NCI-H82 treated with DMSO at 0.1 percent for 48 hours (cell line): ENCODE measurements at regions not wholly inside any gene's neighbourhood (a gene's known extent, or its start where the extent isn't known, plus 50 kb on each side); places are given as distances from the start of the nearest gene placed in this dataset.
A peak's percentile ranks its signal among the peaks of the same experiment; 100 is the strongest.
"Not testable (repeated sequence)": the region's sequence is repeated elsewhere in the genome, so short reads cannot be mapped to it uniquely, and the experiment has no call there.

Experiments used
- DNase-seq: peaks from one replicate; lab custom pipeline; 2025; ENCODE audit not compliant: unreplicated experiment; lab: John Stamatoyannopoulos, UW

DNA sequence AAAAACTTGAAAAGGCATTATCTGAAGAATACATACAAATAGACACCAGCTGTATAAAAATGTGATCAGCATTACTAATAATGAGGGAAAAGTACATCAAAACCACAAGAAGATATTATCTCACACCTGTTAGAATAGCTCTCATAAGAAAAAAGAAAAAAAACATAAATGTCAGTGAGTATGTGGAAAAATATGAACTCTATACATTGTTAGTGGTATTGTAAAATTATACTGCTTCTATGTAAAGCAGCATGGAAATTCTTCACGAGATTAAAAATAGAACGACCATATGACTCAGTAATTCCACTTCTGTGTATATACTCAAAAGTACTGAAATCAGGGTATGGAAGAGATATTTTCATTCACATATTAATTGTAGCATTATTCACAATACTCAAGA, 1146.4 kb downstream of the SLITRK5 start:
- DNase-seq, result no peak

DNA sequence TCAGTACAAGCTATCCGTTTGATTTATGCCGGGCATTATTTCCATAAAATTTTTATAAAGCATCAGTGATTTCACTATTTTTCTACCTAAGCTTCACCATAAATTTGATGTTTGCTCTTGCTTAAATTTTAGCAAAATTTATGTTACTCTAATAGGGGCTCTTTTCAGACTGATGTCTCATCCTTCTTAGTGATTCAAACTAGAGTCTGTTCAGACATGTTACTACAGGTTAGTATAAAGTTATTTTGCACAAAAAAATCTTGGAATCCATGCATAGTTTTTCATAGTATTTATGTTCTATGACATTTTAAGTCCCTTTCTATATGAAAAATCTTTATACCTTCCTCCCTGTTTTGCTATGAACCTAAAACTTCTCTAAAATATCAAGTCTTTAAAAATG, 1151.9 kb downstream of the SLITRK5 start:
- DNase-seq, result no peak

DNA sequence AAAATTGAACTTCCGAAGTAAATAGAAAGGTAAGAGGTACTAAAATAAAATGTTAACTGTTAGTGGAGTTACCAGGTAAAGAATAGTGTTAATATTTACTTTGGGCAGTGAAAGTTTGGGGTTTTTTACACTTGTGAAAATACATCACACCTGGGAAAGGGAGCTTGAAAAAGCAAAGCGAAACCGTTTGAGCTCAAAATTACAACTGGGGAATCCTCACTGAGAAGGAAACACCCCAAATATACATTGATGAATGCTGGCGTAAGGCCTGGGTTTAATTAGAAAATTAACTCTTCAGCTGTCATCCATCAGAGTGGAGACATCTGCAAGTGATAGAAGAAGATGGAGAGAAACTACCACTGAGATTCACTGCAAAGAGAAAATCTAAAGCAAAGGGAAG, 1153.0 kb downstream of the SLITRK5 start:
- no peak for DNase-seq

DNA sequence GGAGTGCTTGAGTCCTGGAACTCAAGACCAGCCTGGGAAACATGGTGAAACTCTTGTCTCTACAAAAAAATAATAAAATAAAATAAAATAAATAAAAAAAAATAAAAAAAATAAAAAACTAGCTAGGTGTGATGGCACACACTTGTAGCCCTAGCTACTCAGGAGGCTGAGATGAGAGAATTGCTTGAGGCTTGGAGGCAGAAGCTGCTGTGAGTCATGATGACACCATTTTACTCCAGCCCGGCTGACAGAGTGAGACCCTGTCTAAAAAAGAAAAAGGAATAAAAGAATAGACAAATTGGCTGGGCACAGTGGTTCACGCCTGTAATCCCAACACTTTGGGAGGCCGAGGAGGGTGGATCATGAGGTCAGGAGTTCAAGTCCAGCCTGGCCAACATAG, 1168.9 kb downstream of the SLITRK5 start:
- no peak for DNase-seq

DNA sequence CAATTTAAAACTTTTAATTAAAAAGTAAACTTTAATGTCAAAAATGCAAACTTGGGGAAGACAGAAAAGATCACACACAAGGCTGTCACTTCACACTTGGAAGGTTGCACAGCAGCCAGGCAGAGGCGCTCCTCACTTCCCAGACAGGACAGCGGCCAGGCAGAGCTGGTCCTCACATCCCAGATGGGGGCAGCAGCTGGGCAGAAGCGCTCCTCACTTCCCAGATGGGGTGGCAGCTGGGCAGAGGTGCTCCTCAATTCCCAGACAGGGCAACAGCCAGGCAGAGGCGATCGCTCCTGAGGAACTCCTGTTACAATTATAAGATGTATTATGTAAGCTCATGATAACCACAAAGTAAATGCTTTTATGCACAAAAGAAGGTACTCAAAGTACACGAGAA, 1181.1 kb downstream of the SLITRK5 start:
- DNase-seq, result not testable (repeated sequence)

DNA sequence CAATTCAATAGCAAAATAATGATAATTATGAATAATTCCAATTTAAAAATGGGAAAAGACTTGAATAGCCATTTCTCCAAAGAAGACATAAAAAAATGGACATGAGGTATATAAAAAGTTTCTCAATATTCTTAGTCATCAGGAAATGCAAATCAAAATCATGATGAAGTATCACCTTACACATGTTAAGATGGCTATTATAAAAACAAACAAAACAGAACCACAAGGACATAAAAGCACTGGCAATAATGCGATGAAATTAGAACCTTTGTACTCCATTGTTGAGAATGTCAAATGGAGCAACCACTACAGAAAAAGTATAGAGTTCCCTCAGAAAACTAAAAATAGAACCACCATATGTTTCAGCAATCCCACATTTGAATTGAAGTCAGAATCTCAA, 1186.1 kb downstream of the SLITRK5 start:
- no peak for DNase-seq

DNA sequence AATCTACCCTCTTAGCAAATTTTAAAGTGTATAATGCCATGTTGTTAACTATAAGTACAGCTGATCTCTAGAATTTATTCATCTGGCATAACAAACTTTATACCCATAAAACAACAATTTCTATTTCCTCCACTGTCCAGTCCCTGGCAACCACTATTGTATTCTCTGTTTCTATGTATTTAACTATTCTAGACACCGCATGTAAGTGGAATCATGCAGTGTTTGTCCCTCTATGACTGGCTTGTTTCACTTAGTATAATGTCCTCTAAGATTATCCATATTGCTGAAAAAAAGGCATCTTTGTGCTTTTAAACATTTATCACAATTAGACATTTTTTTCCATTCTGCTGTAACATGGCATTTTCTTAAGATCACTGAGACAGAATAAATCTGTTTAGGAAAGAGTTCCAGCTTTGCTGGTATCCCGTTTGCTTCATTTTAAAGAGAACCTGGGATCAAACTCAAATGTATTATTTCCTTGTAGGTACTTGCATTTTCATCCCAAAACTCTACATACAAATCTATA, 1191.0 kb downstream of the SLITRK5 start:
- DNase-seq, result no peak

DNA sequence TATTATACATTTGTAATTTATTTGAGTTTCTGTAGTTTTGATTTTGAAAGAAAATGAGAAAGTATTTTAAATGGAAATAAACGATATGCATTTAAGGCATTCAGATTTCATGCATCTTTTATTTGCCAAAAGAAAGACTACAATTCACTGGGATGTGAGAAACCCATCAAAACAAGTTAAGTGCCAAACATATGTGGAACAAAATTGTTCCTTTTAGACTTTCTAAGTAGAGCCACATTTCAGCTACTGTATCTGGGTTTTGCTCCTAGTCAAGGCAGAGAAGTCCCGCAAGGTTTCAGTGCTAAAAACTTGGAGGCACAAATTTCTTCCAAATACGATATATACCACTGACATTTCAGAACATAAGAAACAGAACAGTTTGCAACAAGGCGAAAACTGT, 1191.9 kb downstream of the SLITRK5 start:
- no peak for DNase-seq

DNA sequence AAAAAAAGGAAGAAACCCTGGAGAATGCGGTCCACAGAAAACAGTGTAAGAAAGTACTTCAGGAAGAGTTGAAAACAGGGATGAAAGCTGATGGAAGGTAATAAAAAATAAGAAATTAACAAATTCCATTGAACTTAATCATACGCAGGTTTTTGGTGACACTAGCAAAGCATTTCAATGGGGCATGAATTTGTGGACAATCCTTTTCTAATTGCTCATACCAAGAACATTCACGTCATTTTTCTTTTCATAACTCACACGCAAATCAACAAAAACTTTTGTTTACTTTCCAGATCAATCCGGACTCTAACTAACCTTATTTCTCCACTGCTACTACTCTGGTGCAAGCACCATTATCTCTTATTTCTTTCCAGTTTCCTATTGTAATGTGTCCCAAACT, 1195.0 kb downstream of the SLITRK5 start:
- DNase-seq, result no peak

DNA sequence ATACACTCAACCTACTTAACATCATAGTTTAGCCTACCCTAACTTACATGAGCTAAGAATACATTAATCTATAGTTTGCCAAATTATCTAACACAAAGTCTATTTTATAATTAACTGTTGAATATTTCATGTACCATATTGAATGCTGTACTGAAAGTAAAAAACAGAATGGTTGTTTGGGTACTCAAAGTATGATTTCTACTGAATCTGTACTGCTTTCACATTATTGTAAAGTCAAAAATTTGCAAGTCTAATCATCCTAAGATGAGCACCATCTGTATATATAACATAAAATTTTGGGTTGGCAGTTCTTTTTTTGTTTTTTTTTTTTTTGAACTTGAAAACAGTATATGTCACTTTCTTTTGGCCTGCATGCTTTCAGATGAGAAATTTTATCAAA, 1212.6 kb downstream of the SLITRK5 start:
- no peak for DNase-seq

DNA sequence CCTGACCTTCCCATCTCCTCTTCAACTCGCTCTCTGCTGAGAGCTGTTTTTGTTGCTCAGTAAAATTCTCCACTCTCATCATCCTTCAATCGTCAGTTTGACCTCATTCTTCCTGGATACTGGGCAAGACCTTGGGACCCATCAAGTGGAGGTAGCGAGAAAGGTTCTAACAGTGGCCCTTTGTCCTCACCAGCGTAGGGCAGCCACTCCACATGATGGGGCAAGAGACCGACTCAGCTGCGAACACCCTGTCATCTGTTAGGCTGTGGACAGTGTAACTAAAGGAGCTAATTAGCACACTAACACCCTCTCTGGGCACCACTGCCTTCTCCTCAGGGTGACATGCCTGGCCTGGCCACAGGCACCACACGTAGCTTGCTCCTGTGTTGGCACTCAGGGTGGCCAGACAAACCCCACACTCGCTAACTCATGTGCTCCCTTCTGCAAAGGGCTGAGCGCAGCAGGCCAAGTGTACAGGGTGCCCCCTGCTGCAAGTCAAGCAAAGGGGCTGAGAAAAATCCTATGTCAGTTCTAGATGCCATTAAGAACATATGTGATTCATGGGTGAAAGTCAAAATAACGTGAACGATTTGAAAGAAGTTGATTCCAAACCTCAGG, 1216.0 kb downstream of the SLITRK5 start:
- DNase-seq, result no peak

DNA sequence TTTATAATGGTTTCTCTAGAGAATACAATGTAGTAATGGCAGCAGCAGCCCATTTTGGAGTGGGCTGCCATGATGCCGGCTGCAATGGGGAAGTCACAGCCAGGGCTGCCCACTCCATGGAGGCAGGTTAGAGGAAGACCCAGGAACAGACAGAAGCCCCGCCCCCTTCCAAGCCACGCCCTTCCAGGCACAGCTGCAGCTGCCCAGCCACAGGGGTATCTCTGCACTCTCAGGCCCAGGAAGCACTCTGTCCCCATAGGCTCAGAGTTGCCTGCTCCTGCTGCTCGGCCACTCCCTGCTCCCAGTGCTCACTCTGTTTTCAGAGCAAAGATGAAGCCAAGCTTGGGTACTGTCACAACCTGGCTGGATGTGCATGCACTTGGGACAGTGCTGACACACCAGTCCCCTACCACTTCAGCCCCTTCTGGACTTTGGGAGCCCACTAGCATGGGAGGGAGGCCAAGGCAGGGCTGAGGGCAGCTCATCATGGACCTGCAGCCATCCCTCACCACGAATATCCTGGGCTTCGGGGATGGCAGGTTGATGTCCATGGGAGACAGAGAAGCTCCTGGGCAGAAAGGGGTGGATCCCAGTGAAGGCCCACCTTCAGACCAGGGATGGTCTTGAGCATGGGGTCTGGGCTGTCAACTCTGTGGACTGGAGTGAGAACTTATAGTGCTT, 1224.2 kb downstream of the SLITRK5 start:
- no peak for DNase-seq

DNA sequence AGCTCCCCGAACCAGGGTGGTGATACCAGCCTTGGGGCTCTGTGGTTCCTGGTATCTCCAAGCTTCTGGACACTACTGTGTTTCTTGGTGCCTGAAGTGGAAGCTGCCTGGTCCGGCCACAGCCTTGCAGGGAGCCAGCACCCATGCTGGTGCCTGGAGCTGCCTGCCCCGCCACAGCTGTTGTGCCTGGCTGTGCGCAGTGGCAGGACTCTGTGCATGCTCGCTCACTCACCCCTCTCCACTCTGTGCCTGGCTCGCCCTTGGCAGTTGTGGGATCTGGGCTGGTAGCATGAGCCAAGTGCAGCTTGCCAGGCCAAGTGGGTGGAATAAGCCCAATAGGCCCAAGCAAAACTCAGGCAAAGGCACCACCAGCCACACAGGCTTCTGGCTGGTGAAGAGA, 1225.3 kb downstream of the SLITRK5 start:
- DNase-seq, result no peak

DNA sequence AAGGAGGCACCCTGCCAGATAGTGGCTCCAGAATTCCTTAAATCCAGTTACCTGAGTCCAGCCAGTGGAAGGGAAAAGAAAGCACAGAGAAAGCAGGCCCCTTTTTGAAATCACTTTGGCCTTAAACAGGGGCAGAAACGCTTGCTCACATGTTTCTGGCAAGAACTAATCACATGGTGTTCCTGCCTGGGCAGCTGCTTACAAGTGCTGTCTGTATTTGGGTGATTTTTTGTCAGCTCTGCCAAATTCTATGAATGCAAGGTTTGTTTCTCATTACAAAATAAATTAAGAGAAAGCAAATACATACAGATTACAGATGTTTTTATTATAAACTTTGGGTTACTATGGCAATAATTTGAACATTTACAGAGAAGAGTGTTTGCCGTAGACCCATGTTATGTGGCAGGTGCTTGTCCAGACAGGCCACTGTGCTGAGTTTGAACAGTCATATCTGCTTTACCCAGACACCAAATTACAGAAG, 1237.8 kb downstream of the SLITRK5 start:
- no peak for DNase-seq

DNA sequence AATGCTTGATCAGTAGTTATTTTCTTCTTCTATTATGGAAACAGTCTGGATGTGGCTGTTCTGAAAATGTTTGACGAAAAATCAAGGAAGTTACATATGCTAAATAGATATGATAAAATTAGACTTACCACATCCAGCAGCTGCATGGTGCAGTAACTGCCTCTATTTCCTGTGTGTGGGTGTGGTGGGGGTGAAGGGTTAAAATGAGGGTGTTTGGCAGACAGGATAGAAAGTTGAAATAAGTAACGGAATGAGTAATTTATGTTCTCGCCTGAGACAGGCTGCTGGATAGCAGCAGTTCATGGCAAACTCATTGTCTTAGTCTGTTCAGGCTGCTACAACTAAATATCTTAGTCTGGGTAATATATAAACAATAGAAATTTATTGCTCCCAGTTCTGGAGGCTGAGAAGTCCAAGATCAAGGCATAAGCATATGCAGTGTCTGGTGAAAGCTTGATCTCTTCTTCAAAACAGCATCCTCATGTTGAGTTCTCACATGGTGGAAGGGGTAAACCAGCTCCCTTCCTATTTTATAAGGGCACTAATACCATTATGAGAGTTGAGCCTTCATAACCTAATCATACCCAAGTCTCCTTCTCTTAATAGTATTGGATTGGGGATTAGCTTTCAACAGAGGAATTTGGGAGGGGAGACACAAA, 1248.9 kb downstream of the SLITRK5 start:
- DNase-seq, result peak; percentile 56

DNA sequence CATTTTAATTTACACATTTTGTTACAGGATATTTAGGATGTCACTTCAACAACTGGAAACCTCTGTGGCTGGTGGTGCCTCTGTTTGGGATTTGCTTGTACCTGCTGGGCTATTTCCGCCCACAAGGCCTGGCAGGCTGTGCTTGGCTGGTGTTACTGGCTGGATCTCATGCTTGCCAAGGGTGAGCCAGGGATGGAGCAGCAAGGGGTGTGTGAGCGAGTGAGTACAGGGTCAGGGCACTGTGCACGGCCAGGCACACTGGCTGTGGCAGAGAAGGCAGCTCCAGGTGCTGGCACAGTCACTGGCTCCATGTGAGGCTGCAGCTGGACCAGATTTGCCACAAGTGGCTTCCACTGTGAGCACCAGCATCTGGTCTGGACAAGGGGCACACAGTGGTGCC, 1254.8 kb downstream of the SLITRK5 start:
- no peak for DNase-seq

DNA sequence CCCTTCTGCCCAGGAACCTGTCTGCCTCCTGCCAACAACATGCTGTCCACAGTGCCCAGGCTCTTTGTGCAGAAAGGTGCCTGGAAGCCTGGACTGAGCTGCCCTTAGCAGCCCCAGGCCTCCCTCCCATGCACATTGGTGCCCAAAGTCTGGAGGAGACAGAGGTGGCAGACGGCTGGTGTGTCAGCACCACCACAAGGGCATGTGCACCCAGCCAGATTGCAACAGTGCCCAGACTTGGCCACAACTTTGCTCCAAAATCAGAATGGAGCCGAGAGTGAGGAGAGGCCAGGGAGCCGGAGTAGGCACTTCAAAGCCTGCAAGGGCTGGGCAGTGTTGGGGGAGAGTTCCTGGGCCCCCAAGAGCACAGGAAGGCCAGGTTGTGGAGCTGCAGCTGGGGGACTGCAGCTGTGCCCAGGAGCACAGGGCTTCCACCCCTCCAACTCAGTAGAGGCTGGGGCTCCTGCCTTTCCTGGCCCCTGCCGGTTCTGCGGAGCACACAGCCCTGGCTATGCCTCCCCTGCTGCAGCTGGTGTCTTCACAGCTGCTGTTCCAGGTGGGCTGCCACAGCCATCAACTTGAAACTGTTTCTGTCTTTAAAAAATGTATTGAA, 1255.8 kb downstream of the SLITRK5 start:
- DNase-seq, result no peak

DNA sequence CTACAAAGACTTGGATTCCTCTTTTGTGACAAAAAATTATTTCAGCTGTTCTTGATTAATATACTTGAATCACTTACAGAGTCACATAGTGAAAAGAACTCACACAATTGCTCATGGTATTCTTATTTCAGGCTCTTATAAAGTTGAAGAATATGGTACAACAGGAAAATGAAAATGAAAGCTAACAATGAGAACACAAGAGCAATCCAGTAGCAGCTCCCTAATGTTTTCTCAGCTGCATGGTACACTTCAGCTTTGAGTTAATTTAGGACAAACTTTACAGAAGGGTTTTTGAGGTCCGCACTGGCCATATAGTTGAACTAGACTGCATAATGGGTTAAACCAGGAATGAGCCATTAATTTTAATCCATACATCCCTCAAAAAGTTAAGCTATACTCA, 1261.8 kb downstream of the SLITRK5 start:
- DNase-seq, result no peak

DNA sequence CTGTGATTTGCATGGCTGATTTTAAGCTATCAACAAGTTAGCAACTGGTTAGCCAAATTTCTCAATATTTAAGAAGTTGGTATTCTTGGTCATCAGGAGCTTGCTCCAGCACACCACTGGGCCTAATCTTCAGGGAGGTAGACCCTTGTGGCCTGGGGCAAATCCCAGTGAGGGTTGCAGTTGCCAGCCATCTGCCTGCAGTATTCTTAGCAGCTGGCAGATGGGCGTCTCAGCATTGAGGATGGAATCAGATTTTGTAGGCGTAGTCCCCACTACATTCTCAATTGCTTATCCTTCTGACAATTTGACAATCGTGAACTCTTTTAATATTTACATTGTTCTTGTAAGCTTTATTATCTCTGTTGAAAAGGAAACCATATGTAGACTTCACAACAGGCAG, 1266.2 kb downstream of the SLITRK5 start:
- peak; percentile 51 for DNase-seq

DNA sequence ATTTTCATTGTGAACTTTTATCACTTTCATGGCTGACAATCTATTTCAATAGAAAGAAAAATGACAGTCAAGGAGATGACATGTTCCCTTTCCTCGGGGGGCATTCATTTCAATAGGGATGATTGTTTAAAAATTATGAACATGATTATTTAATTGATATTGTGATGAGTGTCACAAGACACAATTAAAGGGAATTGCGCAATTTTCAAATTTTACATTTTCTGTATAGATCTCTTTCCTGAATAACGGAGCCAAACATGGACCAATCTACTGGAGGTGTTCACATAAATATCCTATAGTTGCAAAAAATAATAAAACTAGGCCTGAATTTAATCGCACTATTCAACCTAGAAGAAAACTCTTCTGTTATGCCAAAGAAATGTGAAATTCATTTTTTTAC, 1274.6 kb downstream of the SLITRK5 start:
- DNase-seq, result no peak

DNA sequence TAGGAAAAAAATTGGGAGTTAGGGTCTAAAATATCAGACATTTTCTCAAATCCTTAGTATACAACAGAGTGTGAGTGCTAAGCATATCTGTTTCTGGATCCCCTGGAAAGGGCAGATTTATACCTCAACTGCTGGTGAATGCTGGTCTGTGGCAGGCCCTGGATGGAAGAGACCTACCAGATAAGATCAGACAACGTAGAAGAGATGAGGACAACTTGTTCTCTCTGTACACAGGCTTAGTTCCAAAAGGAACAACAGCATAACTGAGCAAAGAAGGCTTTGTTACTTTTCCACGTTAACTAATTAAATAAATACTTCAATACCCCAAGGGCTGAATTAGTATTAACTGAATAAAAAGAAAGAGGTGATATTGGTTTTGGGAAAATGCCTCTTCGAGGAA, 1277.3 kb downstream of the SLITRK5 start:
- DNase-seq, result no peak

DNA sequence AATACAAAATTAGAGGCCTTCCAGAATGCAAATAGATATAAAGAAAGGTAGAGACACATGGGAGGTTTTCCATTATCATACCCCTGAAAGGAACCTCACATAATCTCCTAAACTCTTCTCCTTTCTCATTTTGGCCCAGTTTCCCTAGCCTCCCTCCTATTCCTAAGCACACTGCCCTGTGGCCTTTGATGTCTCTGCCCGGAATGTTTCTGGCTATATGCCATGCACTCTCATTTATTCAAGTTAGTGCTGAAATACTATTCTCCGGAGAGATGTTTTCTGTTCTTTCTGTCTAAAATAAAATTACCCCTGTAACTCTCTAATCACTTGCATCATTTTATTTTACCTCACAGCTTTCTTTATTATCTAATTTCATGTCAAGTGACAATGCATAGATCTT, 1287.7 kb downstream of the SLITRK5 start:
- no peak for DNase-seq
